Fibroblast of villous mesenchyme (primary cell): ENCODE measurements at regions not wholly inside any gene's neighbourhood (a gene's known extent, or its start where the extent isn't known, plus 50 kb on each side); places are given as distances from the start of the nearest gene placed in this dataset.

ENCODE experiments used
- DNase-seq: peaks from one replicate; pipeline ENCODE4 v3.0.0-alpha.2; 2010; ENCODE audit warnings: low read depth
- H3K4me3 ChIP-seq: 2 replicates; pipeline ENCODE4 v1.5.1; 2011; ENCODE audit warnings: low read depth, mild to moderate bottlenecking, low read length
- TF ChIP-seq, protein P1 (sequence below): IDR thresholded peaks from 2 replicates; pipeline ENCODE4 v1.5.1; 2012; ENCODE audit warnings: low read depth, mild to moderate bottlenecking, low read length; ENCODE audit not compliant: insufficient read depth

DNA sequence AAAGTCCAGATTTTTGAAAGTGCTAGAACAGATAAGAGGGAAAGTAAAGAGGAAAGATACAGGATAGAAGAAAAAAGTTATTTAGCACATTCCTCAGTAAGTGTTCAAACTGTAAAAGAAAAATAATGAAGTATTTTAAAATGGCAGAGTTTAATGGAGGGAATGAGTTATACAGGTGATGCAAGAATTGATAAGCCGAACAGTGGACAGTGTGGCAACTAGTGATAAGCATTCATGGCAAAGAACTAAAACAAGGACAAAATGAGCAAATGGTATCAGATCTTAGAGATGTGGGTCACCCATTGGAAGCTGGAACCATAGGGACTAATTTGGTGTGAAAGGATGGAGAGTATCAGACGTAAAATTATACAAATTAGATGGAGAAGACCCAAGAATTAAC, 622.9 kb upstream of the SGO1 start:
- no peak overlapping the region for H3K4me3 ChIP-seq
- DNase-seq: no peak
- TF ChIP-seq, protein P1, sequence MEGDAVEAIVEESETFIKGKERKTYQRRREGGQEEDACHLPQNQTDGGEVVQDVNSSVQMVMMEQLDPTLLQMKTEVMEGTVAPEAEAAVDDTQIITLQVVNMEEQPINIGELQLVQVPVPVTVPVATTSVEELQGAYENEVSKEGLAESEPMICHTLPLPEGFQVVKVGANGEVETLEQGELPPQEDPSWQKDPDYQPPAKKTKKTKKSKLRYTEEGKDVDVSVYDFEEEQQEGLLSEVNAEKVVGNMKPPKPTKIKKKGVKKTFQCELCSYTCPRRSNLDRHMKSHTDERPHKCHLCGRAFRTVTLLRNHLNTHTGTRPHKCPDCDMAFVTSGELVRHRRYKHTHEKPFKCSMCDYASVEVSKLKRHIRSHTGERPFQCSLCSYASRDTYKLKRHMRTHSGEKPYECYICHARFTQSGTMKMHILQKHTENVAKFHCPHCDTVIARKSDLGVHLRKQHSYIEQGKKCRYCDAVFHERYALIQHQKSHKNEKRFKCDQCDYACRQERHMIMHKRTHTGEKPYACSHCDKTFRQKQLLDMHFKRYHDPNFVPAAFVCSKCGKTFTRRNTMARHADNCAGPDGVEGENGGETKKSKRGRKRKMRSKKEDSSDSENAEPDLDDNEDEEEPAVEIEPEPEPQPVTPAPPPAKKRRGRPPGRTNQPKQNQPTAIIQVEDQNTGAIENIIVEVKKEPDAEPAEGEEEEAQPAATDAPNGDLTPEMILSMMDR: no peak

GRCh38 chr3:20798666-20799065, 612.7 kb upstream of the SGO1 start:
- no peak overlapping the region for H3K4me3 ChIP-seq
- peak; percentile 63 for DNase-seq
- TF ChIP-seq, protein P1: no peak

DNA sequence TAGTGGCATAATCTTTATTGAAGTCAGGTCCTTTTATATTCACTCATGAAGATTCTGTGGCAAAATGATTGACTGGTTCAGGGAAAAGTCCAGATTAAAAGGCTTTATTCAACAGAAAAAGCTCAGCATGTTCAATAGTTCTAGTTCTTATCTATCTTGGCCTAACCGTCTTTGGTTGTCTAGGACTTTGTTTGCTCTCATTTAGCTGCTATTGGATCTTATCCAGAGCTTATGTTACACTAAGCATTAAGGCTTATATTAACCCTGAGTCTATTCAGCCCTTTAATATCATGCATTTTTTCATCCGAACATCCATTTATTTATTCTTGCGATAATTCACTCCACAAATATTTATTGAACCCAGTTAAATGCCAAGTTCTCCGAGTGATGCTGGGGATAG, 601.0 kb upstream of the SGO1 start:
- DNase-seq: no peak
- H3K4me3 ChIP-seq: no peak overlapping the region
- TF ChIP-seq, protein P1: no peak

DNA sequence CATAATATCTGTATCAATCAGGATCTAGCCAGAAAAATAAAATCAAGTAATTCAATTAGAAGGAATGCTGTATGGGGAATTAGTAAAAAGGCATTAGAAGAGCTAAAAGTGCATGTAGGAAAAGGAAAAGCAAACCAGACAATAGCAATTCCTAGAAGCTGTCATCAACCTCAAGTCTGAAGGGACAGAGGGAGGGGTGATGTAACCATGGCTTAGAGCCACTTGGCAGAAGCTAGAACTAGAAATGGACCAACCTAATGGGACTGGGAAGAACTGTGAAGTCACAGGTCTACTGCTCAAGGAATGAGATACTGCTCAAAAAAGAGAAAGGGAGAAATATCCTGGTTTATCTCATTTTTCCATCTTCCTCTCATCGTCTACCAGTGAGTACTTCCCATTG, 590.7 kb upstream of the SGO1 start:
- TF ChIP-seq, protein P1: no peak
- no peak for DNase-seq

GRCh38 chr3:20776286-20776685, 590.3 kb upstream of the SGO1 start:
- DNase-seq: no peak
- TF ChIP-seq, protein P1: no peak
- no peak overlapping the region for H3K4me3 ChIP-seq

More for the DNA sequence above, 590.7 kb upstream of the SGO1 start:
- H3K4me3 ChIP-seq: no peak overlapping the region

- no peak for DNase-seq
- no peak overlapping the region for H3K4me3 ChIP-seq
- TF ChIP-seq, protein P1: no peak
Measured at GRCh38 chr3:20773320-20773984, 587.4 kb upstream of the SGO1 start.

DNA sequence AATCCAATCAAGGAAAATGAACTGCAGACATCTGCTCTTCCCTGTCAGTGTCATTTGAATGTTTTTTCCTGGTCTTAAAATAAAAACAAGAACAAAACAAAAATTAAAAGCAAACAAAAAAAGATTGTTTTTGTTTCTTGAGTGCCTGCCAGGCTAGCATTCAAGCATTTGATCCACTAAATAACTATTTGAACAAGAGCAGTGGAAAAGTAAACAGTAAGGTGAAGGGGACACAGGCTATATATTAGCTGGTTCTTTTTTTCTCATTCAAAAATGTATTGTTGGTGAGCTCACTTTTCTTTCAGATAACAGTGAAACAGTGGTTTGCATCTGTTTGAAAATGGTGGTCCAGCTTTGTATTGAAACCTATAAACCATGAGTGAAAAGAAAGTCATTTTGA, 586.9 kb upstream of the SGO1 start:
- no peak for DNase-seq
- no peak overlapping the region for H3K4me3 ChIP-seq
- TF ChIP-seq, protein P1: no peak
